ENCODE measurements at regions not wholly inside any gene's neighbourhood (a gene's known extent, or its start where the extent isn't known, plus 50 kb on each side); places are given as distances from the start of the nearest gene placed in this dataset.

GRCh38 chr3:30309961-30310954 is 296.1 kb upstream of the TGFBR2 start:
- H3K4me1 ChIP-seq: no peaks in the 10 kb centered on the region
- no peak for DNase-seq
- TF ChIP-seq CTCF (IDR thresholded peaks at IDR 0.05) (no peak), POLR2AphosphoS5 (IDR thresholded peaks at IDR 0.05) (no peak)
- H3K27ac ChIP-seq: no peak overlapping the region
- no peaks in the 10 kb centered on the region for H3K9me3 ChIP-seq
- 89 to 96% (median 92%) methylated on average over 2 of the region's 2 CpGs for WGBS, 5 donors
- no peaks in the 10 kb centered on the region for H3K36me3 ChIP-seq
- H3K27me3 ChIP-seq: no peaks in the 10 kb centered on the region
- intact Hi-C loops (cut with DNase I; ENCODE audit: low total_unique reads): no loop called here
- H3K4me3 ChIP-seq: no peak overlapping the region

DNA sequence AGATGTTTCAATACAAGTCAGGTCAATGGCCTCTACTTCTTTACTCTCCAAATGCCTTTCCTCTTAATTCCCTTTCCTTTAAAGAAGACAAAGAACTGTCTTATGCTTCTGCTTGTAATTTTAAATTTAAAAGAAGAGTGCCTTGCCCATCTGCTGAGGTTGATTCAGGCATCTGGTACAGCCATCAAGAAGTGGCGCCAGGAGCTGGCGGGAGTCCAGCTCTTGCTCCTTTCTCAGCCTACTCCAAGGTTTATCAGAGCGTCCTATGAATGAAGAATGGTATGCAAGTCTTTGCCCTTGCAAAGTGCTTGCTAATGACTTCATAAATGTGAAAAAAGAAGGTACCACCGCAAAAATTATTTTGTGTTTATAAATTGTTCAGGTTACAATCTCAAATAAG is 294.6 kb upstream of the TGFBR2 start:
- TF ChIP-seq CTCF (IDR thresholded peaks at IDR 0.05): no peak
- no peak for TF ChIP-seq POLR2AphosphoS5 (IDR thresholded peaks at IDR 0.05)
- no peak for TF ChIP-seq EP300 (IDR thresholded peaks at IDR 0.05)
- no peaks in the 10 kb centered on the region for H3K4me1 ChIP-seq
- no peaks in the 10 kb centered on the region for H3K27me3 ChIP-seq
- WGBS, 5 donors: 60 to 77% (median 71%) methylated on average over 4 of the region's 4 CpGs
- peak; percentile 32 to 54 for DNase-seq
- no peaks in the 10 kb centered on the region for H3K9me3 ChIP-seq
- intact Hi-C loops (cut with DNase I; ENCODE audit: low total_unique reads): no loop called here
- no peak overlapping the region for H3K27ac ChIP-seq
- no peaks in the 10 kb centered on the region for H3K36me3 ChIP-seq
- H3K4me3 ChIP-seq: no peak overlapping the region

- Histone ChIP-seq H3K27me3 (no peaks in the 10 kb centered on the region), H3K4me1 (no peaks in the 10 kb centered on the region), H3K27ac (no peak overlapping the region), H3K9me3 (no peaks in the 10 kb centered on the region), H3K36me3 (no peaks in the 10 kb centered on the region), H3K4me3 (no peak overlapping the region)
- DNase-seq: no peak
- intact Hi-C loops (cut with DNase I; ENCODE audit: low total_unique reads): no loop called here
- 90 to 100% (median 98%) methylated on average over 2 of the region's 2 CpGs for WGBS, 5 donors
- no peak for TF ChIP-seq POLR2A (IDR thresholded peaks at IDR 0.05)
- TF ChIP-seq EP300 (IDR thresholded peaks at IDR 0.05): no peak
- TF ChIP-seq CTCF (IDR thresholded peaks at IDR 0.05): no peak
- TF ChIP-seq POLR2AphosphoS5 (IDR thresholded peaks at IDR 0.05): no peak
Observed at GRCh38 chr3:30313840-30314239, 292.6 kb upstream of the TGFBR2 start.

DNA sequence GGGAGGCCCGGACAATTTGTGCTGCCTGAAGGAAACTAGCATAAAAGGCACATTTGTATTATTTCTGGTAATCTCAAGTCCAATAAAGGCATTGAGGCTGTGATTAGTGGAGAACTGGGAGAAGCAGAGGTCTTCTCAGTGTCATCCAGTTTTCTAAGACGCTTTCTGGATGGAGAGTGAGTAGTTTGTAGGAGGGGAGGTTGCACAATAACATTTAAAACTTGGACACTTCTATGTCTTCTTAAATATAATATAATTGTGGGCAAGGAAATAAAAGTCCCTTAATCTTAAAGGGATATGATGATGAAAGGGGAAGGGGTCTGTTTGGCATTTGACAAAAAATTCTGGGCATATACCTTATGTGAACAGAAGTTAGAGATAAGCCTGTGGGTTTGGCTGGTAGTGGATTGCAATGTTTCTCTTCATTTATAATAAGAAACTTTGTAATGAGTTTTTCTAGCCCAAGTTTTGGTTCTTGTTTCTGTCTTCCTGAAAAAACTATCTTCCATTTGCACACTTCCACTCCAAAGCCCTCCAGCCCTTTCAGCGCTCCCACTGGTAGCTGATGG is 291.6 kb upstream of the TGFBR2 start:
- no peaks in the 10 kb centered on the region for H3K9me3 ChIP-seq
- H3K27me3 ChIP-seq: no peaks in the 10 kb centered on the region
- WGBS, 5 donors: 86 to 95% (median 92%) methylated on average over 3 of the region's 3 CpGs
- H3K27ac ChIP-seq: no peak overlapping the region
- DNase-seq: no peak
- H3K36me3 ChIP-seq: no peaks in the 10 kb centered on the region
- TF ChIP-seq EP300 (IDR thresholded peaks at IDR 0.05): no peak
- no peak for TF ChIP-seq CTCF (IDR thresholded peaks at IDR 0.05)
- TF ChIP-seq POLR2AphosphoS5 (IDR thresholded peaks at IDR 0.05): no peak
- no peak for TF ChIP-seq POLR2A (IDR thresholded peaks at IDR 0.05)
- H3K4me1 ChIP-seq: no peaks in the 10 kb centered on the region
- H3K4me3 ChIP-seq: no peak overlapping the region
- intact Hi-C loops (cut with DNase I; ENCODE audit: low total_unique reads): no loop called here
